OCI-LY1 (cell line): ENCODE measurements at regions not wholly inside any gene's neighbourhood (a gene's known extent, or its start where the extent isn't known, plus 50 kb on each side); places are given as distances from the start of the nearest gene placed in this dataset.

ENCODE experiments used
- H2AFZ ChIP-seq: fragments of 200-600 bp; sonication (generic), shearing (Covaris generic); 2 replicates; pipeline ENCODE4 v1.6.0; 2014; ENCODE audit warnings: antibody characterized with exemption, mild to moderate bottlenecking, low read length
- H3F3A ChIP-seq: fragments of 200-600 bp; sonication (generic), shearing (Covaris generic); 2 replicates; pipeline ENCODE4 v1.6.0; 2014; ENCODE audit warnings: mild to moderate bottlenecking, antibody characterized with exemption, low read length, moderate library complexity; ENCODE audit not compliant: insufficient read depth
- H3K27ac ChIP-seq: fragments of 200-600 bp; sonication (generic); 2 replicates; pipeline ENCODE4 v1.5.1; 2014; ENCODE audit warnings: low read length, mixed run types, mild to moderate bottlenecking, low read depth; ENCODE audit not compliant: poor library complexity, severe bottlenecking
- H3K27me3 ChIP-seq: fragments of 200-600 bp; sonication (generic); 2 replicates; pipeline ENCODE4 v1.6.0; 2014; ENCODE audit warnings: antibody characterized with exemption, mild to moderate bottlenecking, low read length, moderate library complexity; ENCODE audit not compliant: insufficient read depth
- H3K36me3 ChIP-seq: fragments of 200-600 bp; sonication (generic); 2 replicates; pipeline ENCODE4 v1.6.1; 2014; ENCODE audit warnings: mild to moderate bottlenecking, antibody characterized with exemption, low read length, moderate library complexity, mixed read lengths; ENCODE audit not compliant: insufficient read depth
- H3K4me1 ChIP-seq: fragments of 200-600 bp; sonication (generic); 2 replicates; pipeline ENCODE4 v1.5.1; 2014; ENCODE audit warnings: mild to moderate bottlenecking, low read length, moderate library complexity; ENCODE audit not compliant: insufficient read depth, severe bottlenecking
- H3K4me2 ChIP-seq: fragments of 200-600 bp; sonication (generic), shearing (Covaris generic); 2 replicates; pipeline ENCODE4 v1.6.1; 2014; ENCODE audit warnings: low read length
- H3K4me3 ChIP-seq: fragments of 200-600 bp; sonication (generic); 2 replicates; pipeline ENCODE4 v1.5.1; 2014; ENCODE audit warnings: low read length, low read depth, mild to moderate bottlenecking, mixed read lengths; ENCODE audit not compliant: poor library complexity, severe bottlenecking
- H3K79me2 ChIP-seq: fragments of 200-600 bp; shearing (Covaris generic); 2 replicates; pipeline ENCODE4 v1.6.1; 2016; ENCODE audit warnings: mixed run types, low read length, mixed read lengths; ENCODE audit not compliant: insufficient read depth
- H3K9ac ChIP-seq: fragments of 200-600 bp; sonication (generic), shearing (Covaris generic); 2 replicates; pipeline ENCODE4 v1.6.1; 2014; ENCODE audit warnings: mild to moderate bottlenecking, low read length, mixed read lengths
- H3K9me2 ChIP-seq: fragments of 200-600 bp; sonication (generic), shearing (Covaris generic); 2 replicates; pipeline ENCODE4 v1.6.1; 2014; ENCODE audit warnings: low read depth, mild to moderate bottlenecking, low read length, mixed read lengths
- H3K9me3 ChIP-seq: fragments of 200-600 bp; shearing (Covaris generic); 2 replicates; pipeline ENCODE4 v1.6.1; 2014; ENCODE audit warnings: low read length, mixed read lengths
- H4K20me1 ChIP-seq: fragments of 200-600 bp; sonication (generic), shearing (Covaris generic); 2 replicates; pipeline ENCODE4 v1.6.0; 2016; ENCODE audit warnings: mild to moderate bottlenecking, low read length; ENCODE audit not compliant: insufficient read depth
- EZH2 ChIP-seq: fragments of 200-600 bp; sonication (generic), shearing (Covaris generic); IDR thresholded peaks from 2 replicates; pipeline ENCODE4 v1.8.0; 2017; ENCODE audit warnings: borderline replicate concordance, mixed run types, mild to moderate bottlenecking, antibody characterized with exemption, low read length, moderate library complexity, mixed read lengths
- TF ChIP-seq, protein P1 (sequence below): fragments of 200-600 bp; sonication (generic), shearing (Covaris generic); IDR thresholded peaks from 2 replicates; pipeline ENCODE4 v1.5.1; 2017; ENCODE audit warnings: mild to moderate bottlenecking, antibody characterized with exemption, low read length, moderate library complexity, mixed read lengths

DNA sequence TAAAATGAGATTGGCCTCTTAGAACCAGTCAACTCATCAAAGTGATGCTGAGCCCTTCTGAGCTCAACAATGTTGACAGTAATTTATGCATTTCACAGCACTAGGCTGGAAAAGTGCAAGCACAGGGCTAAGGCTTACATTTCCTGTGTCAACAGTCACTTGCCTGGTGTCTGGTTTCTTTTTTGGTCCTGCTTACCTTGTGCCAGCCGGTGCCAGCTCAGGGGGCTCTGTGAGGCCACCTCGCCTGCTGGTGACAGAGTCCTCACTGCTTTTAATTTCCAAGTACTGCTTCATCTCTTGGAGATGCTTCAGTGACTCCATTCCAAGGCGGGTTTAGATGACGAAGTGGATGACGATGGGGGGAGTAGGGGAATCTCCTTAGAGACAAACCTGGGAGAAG is 53.1 kb upstream of the KCNA1 start:
- no peak for TF ChIP-seq EZH2
- TF ChIP-seq, protein P1, sequence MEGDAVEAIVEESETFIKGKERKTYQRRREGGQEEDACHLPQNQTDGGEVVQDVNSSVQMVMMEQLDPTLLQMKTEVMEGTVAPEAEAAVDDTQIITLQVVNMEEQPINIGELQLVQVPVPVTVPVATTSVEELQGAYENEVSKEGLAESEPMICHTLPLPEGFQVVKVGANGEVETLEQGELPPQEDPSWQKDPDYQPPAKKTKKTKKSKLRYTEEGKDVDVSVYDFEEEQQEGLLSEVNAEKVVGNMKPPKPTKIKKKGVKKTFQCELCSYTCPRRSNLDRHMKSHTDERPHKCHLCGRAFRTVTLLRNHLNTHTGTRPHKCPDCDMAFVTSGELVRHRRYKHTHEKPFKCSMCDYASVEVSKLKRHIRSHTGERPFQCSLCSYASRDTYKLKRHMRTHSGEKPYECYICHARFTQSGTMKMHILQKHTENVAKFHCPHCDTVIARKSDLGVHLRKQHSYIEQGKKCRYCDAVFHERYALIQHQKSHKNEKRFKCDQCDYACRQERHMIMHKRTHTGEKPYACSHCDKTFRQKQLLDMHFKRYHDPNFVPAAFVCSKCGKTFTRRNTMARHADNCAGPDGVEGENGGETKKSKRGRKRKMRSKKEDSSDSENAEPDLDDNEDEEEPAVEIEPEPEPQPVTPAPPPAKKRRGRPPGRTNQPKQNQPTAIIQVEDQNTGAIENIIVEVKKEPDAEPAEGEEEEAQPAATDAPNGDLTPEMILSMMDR: no peak
- H3K4me2 ChIP-seq: no peak overlapping the region
- H3K9me2 ChIP-seq: no peaks in the 10 kb centered on the region
- no peaks in the 10 kb centered on the region for H3K9me3 ChIP-seq
- no peaks in the 10 kb centered on the region for H3K79me2 ChIP-seq
- no peak overlapping the region for H3K4me3 ChIP-seq
- H3F3A ChIP-seq: no peaks in the 10 kb centered on the region
- H3K4me1 ChIP-seq: peaks cover 3% of the 10 kb centered on the region
- H4K20me1 ChIP-seq: no peaks in the 10 kb centered on the region
- H3K27me3 ChIP-seq: 0 out of 2 replicates have a peak, but pooled peaks cover 7% of the 10 kb centered on the region
- H2AFZ ChIP-seq: no peak overlapping the region
- no peak overlapping the region for H3K9ac ChIP-seq
- no peaks in the 10 kb centered on the region for H3K36me3 ChIP-seq
- H3K27ac ChIP-seq: no peak overlapping the region

DNA sequence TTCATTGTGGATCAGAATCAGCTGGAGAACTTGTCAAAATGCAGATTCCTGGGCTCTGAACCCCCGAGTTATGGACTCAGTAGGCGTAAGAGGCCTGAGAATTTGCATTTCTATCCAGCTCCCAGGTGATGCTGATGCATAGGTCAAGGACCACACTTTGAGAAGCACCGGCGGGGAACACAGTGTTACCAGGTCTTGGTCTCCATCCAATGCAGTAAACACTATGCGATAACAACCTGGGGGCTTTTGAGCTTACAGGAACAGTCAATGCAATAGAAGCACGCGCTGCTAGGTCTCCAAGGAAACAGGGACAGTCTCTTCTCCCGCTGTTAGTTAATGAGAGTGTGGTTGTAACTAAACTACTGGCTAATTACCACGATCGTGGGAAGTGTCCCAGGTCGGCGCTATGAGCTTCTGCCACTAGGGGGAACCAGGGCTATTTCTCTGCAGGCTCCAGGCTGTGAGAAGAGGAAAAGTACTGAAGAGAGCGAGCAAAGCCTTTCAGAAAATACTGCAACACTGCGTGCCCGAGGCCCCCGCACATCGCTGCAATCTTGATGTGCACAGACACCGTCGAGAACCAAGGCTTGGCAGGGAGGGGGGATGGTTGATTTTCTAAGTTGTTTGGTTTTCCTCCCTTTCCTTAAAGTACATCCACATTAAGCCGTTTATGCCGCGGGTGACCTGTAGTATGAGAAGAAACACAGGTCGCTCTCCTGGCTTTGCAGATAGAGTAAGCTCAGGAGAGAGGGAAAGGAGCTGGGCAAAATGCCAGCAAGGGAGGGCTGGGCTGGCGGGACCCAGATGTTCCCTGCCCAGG is 52.0 kb upstream of the KCNA1 start:
- H3K4me1 ChIP-seq: peaks cover 3% of the 10 kb centered on the region
- no peaks in the 10 kb centered on the region for H3F3A ChIP-seq
- H3K27me3 ChIP-seq: peaks cover 7% of the 10 kb centered on the region; the same call in 1 of the 2 replicates
- H3K4me3 ChIP-seq: no peak overlapping the region
- H3K79me2 ChIP-seq: no peaks in the 10 kb centered on the region
- H3K9me3 ChIP-seq: no peaks in the 10 kb centered on the region
- no peak overlapping the region for H2AFZ ChIP-seq
- H3K36me3 ChIP-seq: no peaks in the 10 kb centered on the region
- no peak overlapping the region for H3K27ac ChIP-seq
- TF ChIP-seq, protein P1: peak; percentile 89
- TF ChIP-seq EZH2: no peak
- H3K4me2 ChIP-seq: no peak overlapping the region
- no peak overlapping the region for H3K9ac ChIP-seq
- H3K9me2 ChIP-seq: no peaks in the 10 kb centered on the region
- no peaks in the 10 kb centered on the region for H4K20me1 ChIP-seq

DNA sequence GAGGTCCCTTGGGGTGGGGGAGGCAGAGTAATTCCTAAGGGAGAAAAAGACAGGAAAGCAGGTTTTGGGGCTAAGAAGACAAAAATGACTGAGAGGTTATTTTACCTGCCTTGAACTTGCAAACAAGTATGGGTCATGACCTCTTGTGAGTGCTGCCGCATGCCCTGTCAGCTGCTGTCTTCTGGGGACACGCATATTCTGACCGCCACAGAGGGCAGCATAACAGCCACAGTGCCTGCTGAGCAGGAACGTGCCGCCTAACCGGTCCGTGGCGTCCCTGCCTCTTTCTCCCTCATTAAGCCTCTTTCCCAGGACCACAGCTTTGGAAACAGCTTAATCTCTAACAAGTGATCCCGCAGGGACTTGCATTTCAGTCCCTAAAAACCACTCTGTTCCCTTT is 51.3 kb upstream of the KCNA1 start:
- Histone ChIP-seq H3K4me3 (no peak overlapping the region), H3K9ac (no peak overlapping the region)

More for the DNA sequence above, 51.3 kb upstream of the KCNA1 start:
- no peak overlapping the region for H3K27ac ChIP-seq
- no peak for TF ChIP-seq EZH2
- TF ChIP-seq, protein P1: no peak
- H3K9me3 ChIP-seq: no peaks in the 10 kb centered on the region
- H3K79me2 ChIP-seq: no peaks in the 10 kb centered on the region
- H3K27me3 ChIP-seq: peaks cover 7% of the 10 kb centered on the region; the same call in 1 of the 2 replicates
- H3K36me3 ChIP-seq: no peaks in the 10 kb centered on the region
- H3K4me2 ChIP-seq: no peak overlapping the region
- H4K20me1 ChIP-seq: no peaks in the 10 kb centered on the region
- H3F3A ChIP-seq: no peaks in the 10 kb centered on the region
- no peak overlapping the region for H2AFZ ChIP-seq
- H3K9me2 ChIP-seq: no peaks in the 10 kb centered on the region
- peaks cover 3% of the 10 kb centered on the region for H3K4me1 ChIP-seq
